ENCODE measurements at regions not wholly inside any gene's neighbourhood (a gene's known extent, or its start where the extent isn't known, plus 50 kb on each side); places are given as distances from the start of the nearest gene placed in this dataset.
"Not testable (repeated sequence)": the region's sequence is repeated elsewhere in the genome, so short reads cannot be mapped to it uniquely, and the experiment has no call there.

GRCh38 chr7:42722198-42722597 is 189.7 kb downstream of the C7orf25 start:
- DNase-seq (no peak), ATAC-seq (no peak)
- no peaks in the 10 kb centered on the region for H3K27me3 ChIP-seq
- H3K27ac ChIP-seq = no peak overlapping the region
- intact Hi-C loops (cut with DNase I) = no loop called here
- no peaks in the 10 kb centered on the region for H3K36me3 ChIP-seq
- no peaks in the 10 kb centered on the region for H3K4me1 ChIP-seq
- no peaks in the 10 kb centered on the region for H3K9me3 ChIP-seq
- no peak for TF ChIP-seq POLR2A (IDR thresholded peaks at IDR 0.05)
- TF ChIP-seq CTCF (IDR thresholded peaks at IDR 0.05) = no peak
- H3K4me3 ChIP-seq = no peak overlapping the region

GRCh38 chr7:42720991-42721796 is 190.7 kb downstream of the C7orf25 start:
- no peaks in the 10 kb centered on the region for H3K36me3 ChIP-seq
- H3K27me3 ChIP-seq = no peaks in the 10 kb centered on the region
- DNase-seq (no peak), ATAC-seq (no peak)
- no peaks in the 10 kb centered on the region for H3K4me1 ChIP-seq
- H3K4me3 ChIP-seq = no peak overlapping the region
- intact Hi-C loops (cut with DNase I) = no loop called here
- no peaks in the 10 kb centered on the region for H3K9me3 ChIP-seq
- WGBS, 4 donors = 72 to 80% (median 75%) methylated on average over 10 of the region's 10 CpGs
- TF ChIP-seq POLR2A (IDR thresholded peaks at IDR 0.05) (no peak), CTCF (IDR thresholded peaks at IDR 0.05) (no peak)
- H3K27ac ChIP-seq = no peak overlapping the region

GRCh38 chr7:42720012-42720411 is 191.9 kb downstream of the C7orf25 start:
- Histone ChIP-seq H3K36me3 (no peaks in the 10 kb centered on the region), H3K4me1 (no peaks in the 10 kb centered on the region), H3K4me3 (no peak overlapping the region), H3K27ac (no peak overlapping the region), H3K9me3 (no peaks in the 10 kb centered on the region), H3K27me3 (no peaks in the 10 kb centered on the region)
- intact Hi-C loops (cut with DNase I) = no loop called here
- DNase-seq (no peak), ATAC-seq (no peak)
- no peak for TF ChIP-seq CTCF (IDR thresholded peaks at IDR 0.05)

- ATAC-seq; H3K36me3 ChIP-seq; H3K27ac ChIP-seq; H3K4me1 ChIP-seq; H3K9me3 ChIP-seq; H3K27me3 ChIP-seq; DNase-seq; H3K4me3 ChIP-seq; intact Hi-C loops (cut with DNase I): not testable (repeated sequence)
- WGBS, 4 donors = 90 to 98% (median 95%) methylated on average over 2 of the region's 2 CpGs
These were observed 193.4 kb downstream of the C7orf25 start for GRCh38 chr7:42718466-42718865.

GRCh38 chr7:42714356-42714755 is 197.5 kb downstream of the C7orf25 start:
- no peak for TF ChIP-seq CTCF (IDR thresholded peaks at IDR 0.05)
- TF ChIP-seq POLR2A (IDR thresholded peaks at IDR 0.05) = no peak
- Histone ChIP-seq H3K27me3 (no peaks in the 10 kb centered on the region), H3K4me1 (no peaks in the 10 kb centered on the region), H3K4me3 (no peak overlapping the region), H3K9me3 (peaks cover 0 to 13% (median 3%) of the 10 kb centered on the region in 12 donors), H3K27ac (no peak overlapping the region), H3K36me3 (no peaks in the 10 kb centered on the region)
- intact Hi-C loops (cut with DNase I) = no loop called here
- DNase-seq (no peak), ATAC-seq (no peak)
- WGBS, 4 donors = 38 to 80% (median 68%) methylated on average over 2 of the region's 2 CpGs

Measured in heart left ventricle (tissue), 16 donors.